ENCODE measurements at regions not wholly inside any gene's neighbourhood (a gene's known extent, or its start where the extent isn't known, plus 50 kb on each side); places are given as distances from the start of the nearest gene placed in this dataset.
"Not testable (repeated sequence)": the region's sequence is repeated elsewhere in the genome, so short reads cannot be mapped to it uniquely, and the experiment has no call there.

DNA sequence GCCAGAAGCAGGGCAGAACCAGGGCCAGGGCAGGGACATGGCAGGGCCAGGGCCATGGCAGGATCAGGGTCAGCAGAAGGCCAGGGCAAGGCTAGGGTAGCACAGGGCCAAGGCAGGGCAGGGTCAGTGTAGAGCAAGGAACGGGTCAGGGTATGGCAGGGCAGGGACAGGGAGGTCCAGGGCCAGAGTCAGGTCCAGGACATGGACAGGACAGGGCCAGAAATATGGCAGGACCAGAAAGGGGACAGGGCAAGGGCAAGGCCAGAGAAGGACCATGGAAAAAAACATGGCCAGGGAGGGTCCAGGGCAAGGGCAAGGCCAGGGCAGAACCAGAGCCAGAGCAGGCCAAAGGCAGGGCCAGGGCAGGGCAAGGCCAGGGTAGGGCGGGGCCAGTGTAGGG is 2870.7 kb downstream of the RPIA start:
- not testable (repeated sequence) for TF ChIP-seq POLR2A (IDR thresholded peaks at IDR 0.05; ENCODE audit: low read depth, low read length); POLR2AphosphoS5 (IDR thresholded peaks at IDR 0.05; ENCODE audit: low read depth, low read length); TAF1 (IDR thresholded peaks at IDR 0.05; ENCODE audit: borderline replicate concordance, low read depth, low read length)

All from GM12892 (cell line).